ENCODE measurements at regions not wholly inside any gene's neighbourhood (a gene's known extent, or its start where the extent isn't known, plus 50 kb on each side); places are given as distances from the start of the nearest gene placed in this dataset.

DNA sequence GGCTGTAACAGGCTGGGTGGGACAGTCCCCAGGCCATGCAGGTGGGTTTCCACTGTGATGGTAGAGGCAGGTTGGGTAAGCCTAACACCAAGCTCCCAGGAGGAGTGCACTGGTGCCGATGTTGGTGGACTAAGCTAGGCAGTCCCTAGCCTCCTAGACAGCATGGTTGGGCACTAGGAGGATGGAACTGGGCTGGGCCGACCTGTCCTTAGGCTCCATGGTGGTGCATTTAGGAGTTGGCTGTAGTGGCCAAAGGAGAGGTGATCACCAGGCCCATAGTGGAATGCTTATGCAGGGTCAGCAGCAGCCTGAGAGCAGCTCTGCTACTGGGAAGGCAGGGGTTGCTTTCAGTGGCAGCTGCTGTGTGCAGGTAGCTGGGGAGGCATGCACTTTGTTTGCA, 247.7 kb upstream of the CNTNAP2 start:
- POLR2A ChIA-PET, result no interaction called here

DNA sequence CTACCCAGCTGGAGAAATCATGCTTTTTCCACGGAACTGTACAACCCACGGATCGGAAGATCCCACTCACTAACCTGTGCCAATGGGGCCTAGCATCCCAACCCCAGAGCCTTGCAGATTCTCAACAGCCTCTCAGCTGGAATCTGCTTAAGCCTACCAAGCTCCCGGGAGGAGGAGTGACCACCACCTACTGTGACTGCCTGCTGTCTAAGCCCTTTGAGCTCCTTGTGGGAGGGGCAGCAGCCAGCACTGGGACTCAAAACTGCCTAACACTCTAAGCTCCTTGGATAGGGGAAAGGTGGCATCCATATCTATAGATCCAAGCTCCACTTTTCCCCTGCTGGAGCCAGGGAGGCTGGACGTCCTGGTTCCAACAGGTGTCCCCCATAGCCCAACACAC, 254.4 kb upstream of the CNTNAP2 start:
- no peak for FAIRE-seq
- H3K4me1 ChIP-seq, result no peaks in the 10 kb centered on the region
- no peak for DNase-seq (ENCODE audit: low read depth in 1 of 2, low spot score in 1 of 2)
- TF ChIP-seq CEBPB (IDR thresholded peaks at IDR 0.05) (no peak), PHF8 (IDR thresholded peaks at IDR 0.05; ENCODE audit: borderline replicate concordance, low read depth) (no peak), TFCP2L1 (CRISPR knock-in tag; IDR thresholded peaks at IDR 0.05) (no peak)
- no peaks in the 10 kb centered on the region; the same call in 2 of the 3 replicates for H3K9me3 ChIP-seq
- H3K27ac ChIP-seq, result no peak overlapping the region
- no peak for ATAC-seq
- ChIA-PET CTCF (no interaction called here), POLR2A (no interaction called here)
- 14% methylated on average over 1 of the region's 5 CpGs for WGBS (ENCODE audit: missing lambda C conversion rate)
- H3K4me3 ChIP-seq, result no peak overlapping the region
- H3K4me2 ChIP-seq, result no peak overlapping the region

More for the DNA sequence above, 247.7 kb upstream of the CNTNAP2 start:
- no peaks in the 10 kb centered on the region for H3K4me1 ChIP-seq
- no peak overlapping the region for H3K27ac ChIP-seq
- DNase-seq (ENCODE audit: low read depth in 1 of 2, low spot score in 1 of 2), result no peak
- H3K4me2 ChIP-seq, result no peak overlapping the region
- no peak overlapping the region for H3K4me3 ChIP-seq
- no peak for ATAC-seq
- H3K9me3 ChIP-seq, result peaks cover 5% of the 10 kb centered on the region; the same call in 1 of the 3 replicates
- TF ChIP-seq KDM5A (IDR thresholded peaks at IDR 0.05) (no peak), CTCF (IDR thresholded peaks at IDR 0.05) (no peak), CBX8 (IDR thresholded peaks at IDR 0.05) (no peak), FOSL2 (IDR thresholded peaks at IDR 0.05) (no peak), FOSL2 (CRISPR knock-in tag; IDR thresholded peaks at IDR 0.05) (no peak), FOSB (CRISPR knock-in tag; IDR thresholded peaks at IDR 0.05) (no peak)
- 30% methylated on average over 2 of the region's 2 CpGs for WGBS (ENCODE audit: missing lambda C conversion rate)
- CTCF ChIA-PET, result no interaction called here
- no peak for FAIRE-seq

- H3K4me3 ChIP-seq, result no peak overlapping the region
- ATAC-seq (no peak), FAIRE-seq (no peak), DNase-seq (ENCODE audit: low read depth in 1 of 2, low spot score in 1 of 2) (no peak)
- ChIA-PET CTCF (no interaction called here), POLR2A (no interaction called here)
- no peak overlapping the region for H3K27ac ChIP-seq
- no peak overlapping the region for H3K4me2 ChIP-seq
- WGBS (ENCODE audit: missing lambda C conversion rate), result 4% methylated on average over 1 of the region's 1 CpG
- TF ChIP-seq PHF8 (IDR thresholded peaks at IDR 0.05; ENCODE audit: borderline replicate concordance, low read depth) (no peak), KDM1A (IDR thresholded peaks at IDR 0.05; ENCODE audit: low read depth) (no peak), NPAS2 (CRISPR knock-in tag; IDR thresholded peaks at IDR 0.05; ENCODE audit: borderline replicate concordance) (no peak), ESRRA (IDR thresholded peaks at IDR 0.05; ENCODE audit: borderline replicate concordance, low read length) (no peak), SREBF2 (IDR thresholded peaks at IDR 0.05) (no peak), FOSB (CRISPR knock-in tag; IDR thresholded peaks at IDR 0.05) (no peak), HOXB5 (CRISPR knock-in tag; IDR thresholded peaks at IDR 0.05) (no peak), ZFP36 (IDR thresholded peaks at IDR 0.05; ENCODE audit: borderline replicate concordance, partially characterized antibody) (no peak), HES2 (IDR thresholded peaks at IDR 0.05) (no peak), CHD2 (IDR thresholded peaks at IDR 0.05; ENCODE audit: low read length, partially characterized antibody) (no peak), RCOR1 (IDR thresholded peaks at IDR 0.05; ENCODE audit: low read depth, low read length) (no peak), NR3C1 (IDR thresholded peaks at IDR 0.05) (no peak), ZC3H11A (IDR thresholded peaks at IDR 0.05) (no peak)
- TF ChIP-seq, protein P1, sequence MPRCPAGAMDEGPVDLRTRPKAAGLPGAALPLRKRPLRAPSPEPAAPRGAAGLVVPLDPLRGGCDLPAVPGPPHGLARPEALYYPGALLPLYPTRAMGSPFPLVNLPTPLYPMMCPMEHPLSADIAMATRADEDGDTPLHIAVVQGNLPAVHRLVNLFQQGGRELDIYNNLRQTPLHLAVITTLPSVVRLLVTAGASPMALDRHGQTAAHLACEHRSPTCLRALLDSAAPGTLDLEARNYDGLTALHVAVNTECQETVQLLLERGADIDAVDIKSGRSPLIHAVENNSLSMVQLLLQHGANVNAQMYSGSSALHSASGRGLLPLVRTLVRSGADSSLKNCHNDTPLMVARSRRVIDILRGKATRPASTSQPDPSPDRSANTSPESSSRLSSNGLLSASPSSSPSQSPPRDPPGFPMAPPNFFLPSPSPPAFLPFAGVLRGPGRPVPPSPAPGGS (IDR thresholded peaks at IDR 0.05), result no peak
- H3K9me3 ChIP-seq, result no peaks in the 10 kb centered on the region
- H3K4me1 ChIP-seq, result no peaks in the 10 kb centered on the region
These were observed 255.8 kb upstream of the CNTNAP2 start for GRCh38 chr7:145860809-145861208.

Measured in A549 (cell line).